ENCODE measurements at regions not wholly inside any gene's neighbourhood (a gene's known extent, or its start where the extent isn't known, plus 50 kb on each side); places are given as distances from the start of the nearest gene placed in this dataset.

DNA sequence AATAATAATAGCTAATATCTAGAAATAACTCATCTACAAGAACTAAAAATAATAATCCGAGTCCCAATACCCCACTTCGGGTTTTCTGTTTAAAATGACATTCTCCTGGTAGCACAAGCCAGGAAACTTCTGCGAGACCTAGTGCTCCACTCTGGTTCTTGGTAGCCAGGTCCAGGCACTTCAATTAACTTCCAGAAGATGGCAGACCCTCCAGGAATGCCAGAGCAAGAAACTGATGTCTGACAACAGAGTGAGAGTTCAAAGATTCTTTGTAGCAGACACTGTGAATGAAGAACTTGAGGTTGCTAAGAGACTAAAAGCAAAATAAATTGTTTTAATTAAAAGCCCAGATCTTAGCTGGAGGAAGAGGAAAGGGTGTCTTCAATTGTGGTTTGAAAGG is 1963.3 kb upstream of the CDH9 start:
- Histone ChIP-seq H3K4me1 (no peaks in the 10 kb centered on the region), H3K36me3 (no peaks in the 10 kb centered on the region), H3K27ac (no peak overlapping the region), H3K27me3 (no peaks in the 10 kb centered on the region), H3K9me3 (no peaks in the 10 kb centered on the region), H3K4me3 (no peak overlapping the region)
- TF ChIP-seq, protein P1, sequence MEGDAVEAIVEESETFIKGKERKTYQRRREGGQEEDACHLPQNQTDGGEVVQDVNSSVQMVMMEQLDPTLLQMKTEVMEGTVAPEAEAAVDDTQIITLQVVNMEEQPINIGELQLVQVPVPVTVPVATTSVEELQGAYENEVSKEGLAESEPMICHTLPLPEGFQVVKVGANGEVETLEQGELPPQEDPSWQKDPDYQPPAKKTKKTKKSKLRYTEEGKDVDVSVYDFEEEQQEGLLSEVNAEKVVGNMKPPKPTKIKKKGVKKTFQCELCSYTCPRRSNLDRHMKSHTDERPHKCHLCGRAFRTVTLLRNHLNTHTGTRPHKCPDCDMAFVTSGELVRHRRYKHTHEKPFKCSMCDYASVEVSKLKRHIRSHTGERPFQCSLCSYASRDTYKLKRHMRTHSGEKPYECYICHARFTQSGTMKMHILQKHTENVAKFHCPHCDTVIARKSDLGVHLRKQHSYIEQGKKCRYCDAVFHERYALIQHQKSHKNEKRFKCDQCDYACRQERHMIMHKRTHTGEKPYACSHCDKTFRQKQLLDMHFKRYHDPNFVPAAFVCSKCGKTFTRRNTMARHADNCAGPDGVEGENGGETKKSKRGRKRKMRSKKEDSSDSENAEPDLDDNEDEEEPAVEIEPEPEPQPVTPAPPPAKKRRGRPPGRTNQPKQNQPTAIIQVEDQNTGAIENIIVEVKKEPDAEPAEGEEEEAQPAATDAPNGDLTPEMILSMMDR (IDR thresholded peaks at IDR 0.05), result no peak
- no peak for DNase-seq (ENCODE audit: low spot score)

DNA sequence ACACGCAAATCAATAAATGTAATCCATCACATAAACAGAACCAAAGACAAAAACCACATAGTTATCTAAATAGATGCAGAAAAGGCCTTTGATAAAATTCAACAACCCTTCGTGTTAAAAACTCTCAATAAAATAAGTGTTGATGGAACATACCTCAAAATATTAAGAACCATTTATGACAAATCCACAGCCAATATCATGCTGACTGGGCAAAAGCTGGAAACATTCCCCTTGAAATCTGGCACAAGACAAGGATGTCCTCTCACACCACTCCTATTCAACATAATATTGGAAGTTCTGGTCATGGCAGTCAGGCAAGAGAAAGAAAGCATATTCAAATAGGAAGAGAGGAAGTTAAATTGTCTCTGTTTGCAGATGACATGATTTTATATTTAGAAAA is 1946.3 kb upstream of the CDH9 start:
- DNase-seq (ENCODE audit: low spot score), result no peak
- Histone ChIP-seq H3K36me3 (no peaks in the 10 kb centered on the region), H3K9me3 (peaks cover 0 to 6% of the 10 kb centered on the region in 2 donors), H3K4me3 (no peak overlapping the region), H3K4me1 (no peaks in the 10 kb centered on the region), H3K27ac (no peak overlapping the region), H3K27me3 (no peaks in the 10 kb centered on the region)
- TF ChIP-seq, protein P1 (IDR thresholded peaks at IDR 0.05), result no peak

DNA sequence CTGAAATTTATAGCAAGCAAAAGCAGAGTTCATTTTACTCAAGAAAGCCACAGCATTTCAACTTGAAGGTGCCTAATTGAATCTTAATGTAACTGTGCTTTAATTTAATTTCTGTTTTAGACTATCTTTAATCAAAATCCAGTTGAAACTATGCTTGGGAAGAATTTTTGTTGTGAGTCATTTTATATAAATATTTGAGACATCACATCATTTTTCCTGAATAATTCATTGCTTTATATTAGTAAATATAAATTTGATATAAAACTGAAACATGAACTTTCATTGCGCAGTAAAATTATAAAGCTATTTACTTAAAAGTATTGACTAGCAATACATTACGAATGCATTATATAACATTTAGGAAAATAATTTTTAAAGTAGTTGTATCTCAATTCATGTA is 1937.1 kb upstream of the CDH9 start:
- Histone ChIP-seq H3K4me1 (no peaks in the 10 kb centered on the region), H3K9me3 (no peaks in the 10 kb centered on the region), H3K27ac (no peak overlapping the region), H3K36me3 (no peaks in the 10 kb centered on the region), H3K4me3 (no peak overlapping the region), H3K27me3 (no peaks in the 10 kb centered on the region)
- DNase-seq (ENCODE audit: low spot score), result no peak
- TF ChIP-seq, protein P1 (IDR thresholded peaks at IDR 0.05), result no peak

DNA sequence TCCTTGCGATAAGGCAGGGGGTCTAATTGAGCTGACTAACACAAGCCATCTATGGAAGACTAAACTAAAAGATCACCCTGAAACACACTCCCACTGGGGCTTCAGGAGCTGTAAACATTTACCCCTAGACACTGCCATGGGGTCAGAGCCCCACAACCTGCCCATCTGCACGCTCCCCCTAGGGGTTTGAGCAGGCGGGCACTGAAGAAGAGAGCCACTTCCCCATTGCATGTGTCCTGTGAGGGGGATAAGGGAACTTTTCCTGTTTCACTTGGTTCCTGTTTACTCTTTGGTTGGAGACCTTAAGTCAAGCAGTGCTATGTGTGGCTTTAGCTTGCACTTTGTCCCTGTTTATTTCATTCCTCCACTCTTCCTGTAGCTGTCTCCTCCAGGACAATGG is 1929.5 kb upstream of the CDH9 start:
- Histone ChIP-seq H3K9me3 (no peaks in the 10 kb centered on the region), H3K27me3 (no peaks in the 10 kb centered on the region), H3K4me3 (no peak overlapping the region), H3K27ac (no peak overlapping the region), H3K4me1 (no peaks in the 10 kb centered on the region), H3K36me3 (no peaks in the 10 kb centered on the region)
- DNase-seq (ENCODE audit: low spot score), result no peak
- TF ChIP-seq, protein P1 (IDR thresholded peaks at IDR 0.05), result no peak

DNA sequence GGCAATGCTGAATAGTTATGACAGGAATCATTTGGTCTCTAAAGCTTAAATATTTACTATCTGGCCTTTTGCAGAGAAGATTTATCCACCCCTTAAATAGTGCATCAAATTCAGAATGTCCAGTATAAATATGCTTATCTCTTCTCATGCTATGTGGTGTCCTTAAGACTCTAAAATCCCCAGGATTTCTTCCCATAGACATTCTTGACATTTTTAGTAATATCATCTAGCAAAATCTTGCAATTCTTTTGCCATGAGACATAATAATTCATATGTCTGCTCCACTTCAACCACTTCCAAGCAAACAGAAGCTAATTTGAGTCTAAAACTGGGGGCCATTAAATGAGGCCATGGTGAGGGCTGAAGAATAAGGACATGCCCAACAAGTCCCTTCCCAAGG is 1923.4 kb upstream of the CDH9 start:
- Histone ChIP-seq H3K4me3 (no peak overlapping the region), H3K4me1 (no peaks in the 10 kb centered on the region)
- DNase-seq (ENCODE audit: low spot score), result no peak

DNA sequence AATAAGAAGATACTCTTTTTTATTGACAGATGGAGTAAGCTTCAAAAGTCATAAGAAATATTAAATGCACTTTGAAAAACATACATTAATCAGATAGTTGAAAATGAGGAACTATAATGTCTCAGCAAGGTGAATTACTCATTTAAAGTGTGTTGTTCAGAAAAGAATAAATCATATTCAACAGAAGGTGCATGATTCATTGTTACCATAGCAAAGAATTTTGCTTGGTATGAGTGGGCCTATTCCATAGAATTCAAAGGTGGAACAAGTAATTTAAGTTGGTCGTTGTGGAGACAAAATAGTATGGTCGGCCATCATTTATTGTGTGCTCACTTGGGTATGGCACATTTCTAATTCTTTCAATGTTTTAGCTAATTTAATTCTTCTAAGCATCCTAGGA is 1920.2 kb upstream of the CDH9 start:
- DNase-seq (ENCODE audit: low spot score), result no peak
- no peak overlapping the region for H3K4me3 ChIP-seq
- H3K27me3 ChIP-seq, result no peaks in the 10 kb centered on the region
- H3K4me1 ChIP-seq, result no peaks in the 10 kb centered on the region
- TF ChIP-seq, protein P1 (IDR thresholded peaks at IDR 0.05), result no peak
- no peaks in the 10 kb centered on the region for H3K9me3 ChIP-seq
- no peak overlapping the region for H3K27ac ChIP-seq
- H3K36me3 ChIP-seq, result no peaks in the 10 kb centered on the region

More for the DNA sequence above, 1923.4 kb upstream of the CDH9 start:
- Histone ChIP-seq H3K36me3 (no peaks in the 10 kb centered on the region), H3K27me3 (no peaks in the 10 kb centered on the region), H3K27ac (no peak overlapping the region), H3K9me3 (no peaks in the 10 kb centered on the region)
- TF ChIP-seq, protein P1 (IDR thresholded peaks at IDR 0.05), result no peak
